CD4-positive, CD25-positive, alpha-beta regulatory T cell (primary cell): ENCODE measurements at regions not wholly inside any gene's neighbourhood (a gene's known extent, or its start where the extent isn't known, plus 50 kb on each side); places are given as distances from the start of the nearest gene placed in this dataset.
A peak's percentile ranks its signal among the peaks of the same experiment; 100 is the strongest.

Experiments
- ATAC-seq, 2 donors: fragments of 150-1000 bp; cut with Tn5 transposase; one replicate each; pipeline ENCODE4 v1.10.0; 2021; ENCODE audit warnings: low read depth in 2 of 2, moderate number of reproducible peaks in 2 of 2, moderate library complexity in 1 of 2
- DNase-seq, 3 donors: peaks; one replicate each; pipeline versions ENCODE4 v3.0.0 to v3.0.0-alpha.2; 2012 to 2022; ENCODE audit warnings: mixed read lengths in 1 of 3
- H3K27ac ChIP-seq: one replicate; pipeline ENCODE4 v1.7.0; 2013; ENCODE audit warnings: mild to moderate bottlenecking, low read length; ENCODE audit not compliant: insufficient read depth, poor library complexity, severe bottlenecking
- H3K27me3 ChIP-seq: one replicate; pipeline ENCODE4 v1.7.0; 2013; ENCODE audit warnings: low read length; ENCODE audit not compliant: control insufficient read depth, insufficient read depth
- H3K36me3 ChIP-seq: one replicate; pipeline ENCODE4 v1.7.0; 2013; ENCODE audit warnings: mild to moderate bottlenecking, low read length, moderate library complexity; ENCODE audit not compliant: control insufficient read depth, insufficient read depth
- H3K4me1 ChIP-seq: 2 replicates; pipeline ENCODE4 v1.7.0; 2013; ENCODE audit warnings: mild to moderate bottlenecking, low read length; ENCODE audit not compliant: insufficient read depth, control insufficient read depth, poor library complexity, severe bottlenecking
- H3K4me3 ChIP-seq: one replicate; pipeline ENCODE4 v1.7.0; 2013; ENCODE audit warnings: low read depth, mild to moderate bottlenecking, low read length, moderate library complexity
- H3K9me3 ChIP-seq, 2 experiments: 1 replicate in 1 of 2; 2 replicates in 1 of 2; pipeline ENCODE4 v1.7.0; 2013; ENCODE audit warnings: low read length in 2 of 2, mild to moderate bottlenecking in 1 of 2, moderate library complexity in 1 of 2; ENCODE audit not compliant: control insufficient read depth in 2 of 2
- H3K27ac Mint-ChIP-seq, 3 donors: one replicate each; pipeline ENCODE4 v1.8.0; 2020 to 2022; ENCODE audit warnings: mild to moderate bottlenecking in 3 of 3, mixed read lengths in 3 of 3, moderate library complexity in 2 of 3
- H3K27me3 Mint-ChIP-seq: one replicate; pipeline ENCODE4 v1.8.0; 2022; ENCODE audit warnings: mild to moderate bottlenecking, mixed read lengths
- H3K36me3 Mint-ChIP-seq: one replicate; pipeline ENCODE4 v1.8.0; 2020; ENCODE audit warnings: mixed read lengths
- H3K4me1 Mint-ChIP-seq, 4 donors: one replicate each; pipeline ENCODE4 v1.8.0; 2020 to 2022; ENCODE audit warnings: mixed read lengths in 4 of 4, mild to moderate bottlenecking in 1 of 4
- H3K4me3 Mint-ChIP-seq, 4 donors: one replicate each; pipeline ENCODE4 v1.8.0; 2020 to 2022; ENCODE audit warnings: mild to moderate bottlenecking in 4 of 4, mixed read lengths in 4 of 4, moderate library complexity in 3 of 4
- H3K9me3 Mint-ChIP-seq, 7 donors: one replicate each; pipeline ENCODE4 v1.8.0; 2020 to 2022; ENCODE audit warnings: mixed read lengths in 7 of 7, mild to moderate bottlenecking in 3 of 7, moderate library complexity in 2 of 7

GRCh38 chr7:136180984-136181383 lies 203.8 kb upstream of the MTPN start:
- H3K36me3 Mint-ChIP-seq: peaks cover 3% of the 10 kb centered on the region
- Histone ChIP-seq H3K27me3 (no peaks in the 10 kb centered on the region), H3K9me3 (no peaks in the 10 kb centered on the region), H3K27ac (no peak overlapping the region), H3K36me3 (no peaks in the 10 kb centered on the region), H3K4me1 (no peaks in the 10 kb centered on the region), H3K4me3 (no peak overlapping the region)
- no peaks in the 10 kb centered on the region for H3K27me3 Mint-ChIP-seq
- no peak overlapping the region for H3K4me3 Mint-ChIP-seq
- no peak overlapping the region for H3K27ac Mint-ChIP-seq
- ATAC-seq: peak in 1 of 2 donors; percentile 53
- peaks cover 0 to 4% (median 0%) of the 10 kb centered on the region in 7 donors for H3K9me3 Mint-ChIP-seq
- H3K4me1 Mint-ChIP-seq: peaks cover 0 to 4% (median 0%) of the 10 kb centered on the region in 4 donors
- no peak for DNase-seq

DNA sequence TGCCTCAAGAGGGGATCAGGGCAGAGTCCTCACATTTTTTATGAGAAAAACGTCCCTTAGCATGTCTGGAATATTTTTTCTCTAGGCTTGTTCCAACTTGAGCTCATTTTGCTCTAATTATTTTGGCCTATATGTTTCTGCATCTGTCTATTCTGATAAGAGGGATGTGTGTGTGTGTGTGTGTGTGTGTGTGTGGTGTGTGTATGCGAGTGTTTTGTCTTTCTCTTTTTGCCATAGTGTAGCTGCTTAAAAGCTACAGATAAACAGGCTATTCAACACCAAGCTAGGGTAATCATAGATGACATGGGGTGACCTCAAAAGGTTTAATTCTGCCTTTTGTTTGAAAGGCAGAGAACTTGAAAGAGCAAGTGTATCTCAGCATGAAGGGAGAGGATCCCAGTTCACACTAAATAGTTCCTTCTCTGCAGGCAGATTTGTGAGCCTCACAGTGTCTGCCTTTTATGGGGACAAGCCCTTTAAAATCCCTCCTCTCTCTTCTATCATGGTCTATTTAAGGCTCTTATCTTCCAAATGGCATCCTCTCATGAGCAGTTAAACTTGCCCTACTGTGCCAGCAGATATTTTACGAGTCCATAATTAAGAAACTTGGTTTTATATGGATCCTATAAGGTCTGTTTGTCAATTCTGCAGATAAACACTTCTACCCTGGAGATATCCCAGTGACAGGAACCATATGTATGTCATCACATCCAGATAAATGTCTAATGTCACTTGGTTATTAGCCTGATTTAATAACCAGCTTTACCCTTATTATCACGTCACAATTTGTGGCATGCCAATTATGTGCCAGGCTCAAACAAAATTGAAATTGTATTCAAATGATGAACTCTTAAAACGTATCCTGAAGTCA lies 202.9 kb upstream of the MTPN start:
- H3K9me3 ChIP-seq: no peaks in the 10 kb centered on the region
- H3K36me3 Mint-ChIP-seq: peaks cover 3% of the 10 kb centered on the region
- peak overlapping the region in 1 of 3 donors; percentile 15 for H3K27ac Mint-ChIP-seq
- H3K4me1 Mint-ChIP-seq: peaks cover 0 to 4% (median 0%) of the 10 kb centered on the region in 4 donors
- peak in 1 of 3 donors; percentile 3 for DNase-seq
- peak in 1 of 2 donors; percentile 24 for ATAC-seq
- no peak overlapping the region for H3K4me3 ChIP-seq
- no peaks in the 10 kb centered on the region for H3K27me3 Mint-ChIP-seq
- H3K36me3 ChIP-seq: no peaks in the 10 kb centered on the region
- no peak overlapping the region for H3K27ac ChIP-seq
- no peaks in the 10 kb centered on the region for H3K27me3 ChIP-seq
- H3K9me3 Mint-ChIP-seq: peaks cover 0 to 4% (median 0%) of the 10 kb centered on the region in 7 donors
- H3K4me3 Mint-ChIP-seq: no peak overlapping the region
- no peaks in the 10 kb centered on the region for H3K4me1 ChIP-seq

DNA sequence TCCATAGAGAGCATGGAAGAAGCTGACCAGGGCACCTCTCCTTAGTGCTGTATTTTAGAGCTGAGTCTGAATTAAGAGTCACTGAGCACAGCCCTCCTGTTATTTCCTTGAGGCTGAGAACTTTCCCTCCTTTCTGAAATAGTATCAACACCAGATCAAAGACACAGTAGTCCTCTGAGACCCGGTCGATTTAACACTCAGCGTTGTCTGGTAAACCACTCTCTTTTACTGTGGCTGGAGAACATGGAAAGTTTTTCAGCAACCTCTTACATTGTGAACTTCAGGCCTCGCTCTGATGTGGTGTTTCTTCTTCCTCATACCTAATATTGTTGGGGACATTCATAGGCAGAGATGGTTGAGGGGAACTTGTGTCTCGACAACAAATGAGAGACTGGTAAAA lies 202.0 kb upstream of the MTPN start:
- H3K9me3 ChIP-seq: no peaks in the 10 kb centered on the region
- no peaks in the 10 kb centered on the region for H3K27me3 ChIP-seq
- Mint-ChIP-seq H3K9me3 (peaks cover 0 to 4% (median 0%) of the 10 kb centered on the region in 7 donors), H3K36me3 (peaks cover 3% of the 10 kb centered on the region), H3K4me1 (peaks cover 0 to 6% (median 0%) of the 10 kb centered on the region in 4 donors), H3K4me3 (no peak overlapping the region), H3K27me3 (no peaks in the 10 kb centered on the region), H3K27ac (no peak overlapping the region)
- H3K36me3 ChIP-seq: no peaks in the 10 kb centered on the region
- no peak for DNase-seq
- no peak overlapping the region for H3K27ac ChIP-seq
- H3K4me3 ChIP-seq: no peak overlapping the region
- no peaks in the 10 kb centered on the region for H3K4me1 ChIP-seq
- no peak for ATAC-seq

DNA sequence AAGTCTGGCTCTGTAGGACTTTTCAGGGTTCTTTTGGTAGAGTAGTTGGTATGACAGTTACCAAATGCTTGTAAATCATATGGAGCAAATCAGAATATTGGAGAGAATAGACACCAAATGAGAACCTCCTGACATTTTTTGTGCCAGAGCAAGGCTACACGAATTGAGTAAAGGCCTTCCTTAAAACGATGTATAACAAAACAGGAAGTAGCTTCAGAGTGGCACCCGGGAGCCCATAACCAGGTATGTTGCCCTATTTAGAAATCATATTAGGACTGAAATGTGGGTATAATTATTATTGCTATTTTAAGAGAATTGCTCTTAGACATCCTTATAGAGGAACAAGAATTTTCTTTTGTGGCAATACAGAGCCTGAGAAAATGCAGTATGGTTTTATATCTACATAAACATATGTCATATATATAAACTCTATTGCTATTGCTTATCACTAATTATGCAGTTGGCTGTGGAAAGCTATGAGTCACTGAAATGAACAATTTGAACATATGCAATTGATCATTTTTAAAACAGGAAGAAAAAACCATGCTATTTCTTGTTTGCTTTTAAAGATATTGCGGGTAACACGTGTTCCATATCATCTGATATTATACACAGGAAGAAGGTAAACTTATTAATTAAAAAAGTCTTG lies 197.4 kb upstream of the MTPN start:
- ATAC-seq (no peak), DNase-seq (no peak)
- H3K27me3 ChIP-seq: no peaks in the 10 kb centered on the region
- H3K4me1 Mint-ChIP-seq: peaks cover 0 to 2% (median 0%) of the 10 kb centered on the region in 4 donors
- no peaks in the 10 kb centered on the region for H3K36me3 Mint-ChIP-seq
- no peaks in the 10 kb centered on the region for H3K4me1 ChIP-seq
- peaks cover 0 to 4% (median 0%) of the 10 kb centered on the region in 7 donors for H3K9me3 Mint-ChIP-seq
- no peak overlapping the region for H3K4me3 ChIP-seq
- no peak overlapping the region for H3K27ac ChIP-seq
- H3K36me3 ChIP-seq: no peaks in the 10 kb centered on the region
- H3K4me3 Mint-ChIP-seq: no peak overlapping the region
- H3K27me3 Mint-ChIP-seq: no peaks in the 10 kb centered on the region
- no peaks in the 10 kb centered on the region for H3K9me3 ChIP-seq
- H3K27ac Mint-ChIP-seq: no peak overlapping the region

GRCh38 chr7:136173874-136174273 lies 196.7 kb upstream of the MTPN start:
- Mint-ChIP-seq H3K4me3 (no peak overlapping the region), H3K4me1 (peaks cover 0 to 2% (median 0%) of the 10 kb centered on the region in 4 donors), H3K27ac (no peak overlapping the region), H3K27me3 (no peaks in the 10 kb centered on the region), H3K36me3 (no peaks in the 10 kb centered on the region), H3K9me3 (peaks cover 0 to 4% (median 0%) of the 10 kb centered on the region in 7 donors)
- no peaks in the 10 kb centered on the region for H3K27me3 ChIP-seq
- H3K27ac ChIP-seq: no peak overlapping the region
- DNase-seq (no peak), ATAC-seq (no peak)
- no peaks in the 10 kb centered on the region for H3K9me3 ChIP-seq
- no peaks in the 10 kb centered on the region for H3K4me1 ChIP-seq
- H3K36me3 ChIP-seq: no peaks in the 10 kb centered on the region
- no peak overlapping the region for H3K4me3 ChIP-seq

GRCh38 chr7:136171233-136171632 lies 194.1 kb upstream of the MTPN start:
- H3K36me3 Mint-ChIP-seq: no peaks in the 10 kb centered on the region
- H3K27me3 ChIP-seq: no peaks in the 10 kb centered on the region
- DNase-seq (no peak), ATAC-seq (no peak)
- H3K27ac Mint-ChIP-seq: no peak overlapping the region
- H3K9me3 ChIP-seq: no peaks in the 10 kb centered on the region
- no peak overlapping the region for H3K27ac ChIP-seq
- H3K4me1 ChIP-seq: no peaks in the 10 kb centered on the region
- no peak overlapping the region for H3K4me3 ChIP-seq
- no peak overlapping the region for H3K4me3 Mint-ChIP-seq
- H3K9me3 Mint-ChIP-seq: peaks cover 0 to 4% (median 0%) of the 10 kb centered on the region in 7 donors
- peaks cover 0 to 3% (median 0%) of the 10 kb centered on the region in 4 donors for H3K4me1 Mint-ChIP-seq
- H3K27me3 Mint-ChIP-seq: no peaks in the 10 kb centered on the region
- no peaks in the 10 kb centered on the region for H3K36me3 ChIP-seq

DNA sequence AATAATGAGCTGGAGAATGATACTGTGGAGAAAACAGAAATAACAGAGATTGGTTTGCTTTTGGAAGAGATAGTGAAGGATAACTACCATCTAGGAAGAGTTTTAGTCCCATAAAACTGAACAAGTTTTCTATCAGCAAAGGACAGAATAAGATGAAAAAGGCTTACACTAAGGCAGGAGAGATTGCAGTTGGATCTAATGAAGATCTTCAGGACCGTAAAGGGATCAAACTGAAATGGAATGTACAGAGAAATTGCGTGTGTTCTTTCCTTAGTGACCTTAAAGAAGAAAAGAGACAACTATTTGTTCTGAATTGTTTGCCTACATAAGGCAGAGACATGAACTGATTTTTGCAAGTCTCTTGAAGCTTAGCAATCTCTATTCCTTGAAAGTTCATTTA lies 191.7 kb upstream of the MTPN start:
- H3K27me3 Mint-ChIP-seq: no peaks in the 10 kb centered on the region
- DNase-seq: no peak
- no peaks in the 10 kb centered on the region for H3K36me3 Mint-ChIP-seq
- H3K27ac Mint-ChIP-seq: no peak overlapping the region
- no peak for ATAC-seq
- peaks cover 0 to 4% (median 0%) of the 10 kb centered on the region in 7 donors for H3K9me3 Mint-ChIP-seq
- H3K4me1 Mint-ChIP-seq: peaks cover 0 to 2% (median 0%) of the 10 kb centered on the region in 4 donors
- Histone ChIP-seq H3K4me1 (no peaks in the 10 kb centered on the region), H3K27ac (no peak overlapping the region), H3K36me3 (no peaks in the 10 kb centered on the region), H3K4me3 (no peak overlapping the region), H3K9me3 (no peaks in the 10 kb centered on the region), H3K27me3 (no peaks in the 10 kb centered on the region)
- H3K4me3 Mint-ChIP-seq: no peak overlapping the region
